Upper lobe of left lung (tissue), 6 donors: ENCODE measurements at regions not wholly inside any gene's neighbourhood (a gene's known extent, or its start where the extent isn't known, plus 50 kb on each side); places are given as distances from the start of the nearest gene placed in this dataset.

ENCODE experiments used
- ATAC-seq, 2 donors: fragments of 200-7000 bp; cut with Tn5 transposase; one replicate each; pipeline ENCODE4 v1.9.1; 2022; ENCODE audit warnings: mild to moderate bottlenecking in 2 of 2, moderate library complexity in 2 of 2; ENCODE audit not compliant: low FRiP score in 2 of 2
- DNase-seq, 2 donors: peaks; one replicate each; pipeline ENCODE4 v3.0.0-alpha.2; 2019 to 2020
- H3K27ac ChIP-seq, 4 donors: fragments of 200-600 bp; sonication (generic); one replicate each; pipeline ENCODE4 v1.5.1; 2016 to 2019
- H3K27me3 ChIP-seq, 4 donors: fragments of 200-600 bp; sonication (generic); one replicate each; pipeline ENCODE4 v1.5.1; 2017 to 2019
- H3K36me3 ChIP-seq, 4 donors: fragments of 200-600 bp; sonication (generic); one replicate each; pipeline ENCODE4 v1.5.1; 2016 to 2019
- H3K4me1 ChIP-seq, 4 donors: fragments of 200-600 bp; sonication (generic); one replicate each; pipeline ENCODE4 v1.5.1; 2018 to 2019
- H3K4me3 ChIP-seq, 4 donors: fragments of 200-600 bp; sonication (generic); one replicate each; pipeline ENCODE4 v1.5.1; 2017 to 2019; ENCODE audit warnings: mild to moderate bottlenecking in 2 of 4, moderate library complexity in 1 of 4
- H3K9me3 ChIP-seq, 4 donors: fragments of 200-600 bp; sonication (generic); one replicate each; pipeline ENCODE4 v1.5.1; 2018 to 2019
- EP300 ChIP-seq, 4 donors: sonication (generic); formaldehyde crosslinking; IDR thresholded peaks; one replicate each; pipeline ENCODE4 v1.5.1; 2017; ENCODE audit warnings: antibody characterized with exemption in 4 of 4, control low read depth in 2 of 4
- POLR2A ChIP-seq, 4 donors: fragments of 450-650 bp; IDR thresholded peaks; one replicate each; pipeline ENCODE4 v1.5.1; 2016 to 2017; ENCODE audit warnings: antibody characterized with exemption in 4 of 4, mild to moderate bottlenecking in 2 of 4
- POLR2AphosphoS5 ChIP-seq, 2 donors: sonication (generic); formaldehyde crosslinking; IDR thresholded peaks; one replicate each; pipeline ENCODE4 v1.5.1; 2017; ENCODE audit warnings: antibody characterized with exemption in 2 of 2
- WGBS, 2 donors: methylation state at CpG; one replicate each; pipeline ENCODE4 v1.1.5; 2017 to 2018; 5-methylcytosine and 5-hydroxymethylcytosine counted together
- TF ChIP-seq, protein P1 (sequence below), 6 experiments: fragments of 450-650 bp in 4 of 6; fragments of 200-600 bp in 2 of 6; sonication (generic) in 2 of 6; IDR thresholded peaks; one replicate each; pipeline ENCODE4 v1.5.1; 2016 to 2019; ENCODE audit warnings: antibody characterized with exemption in 6 of 6
- donor health status: DM: no; HTN: no; CAD: no; lungs with moderate emphysema.
- donor health status: DM: no; HTN: yes; CAD: no; lungs with severe emphysema.

DNA sequence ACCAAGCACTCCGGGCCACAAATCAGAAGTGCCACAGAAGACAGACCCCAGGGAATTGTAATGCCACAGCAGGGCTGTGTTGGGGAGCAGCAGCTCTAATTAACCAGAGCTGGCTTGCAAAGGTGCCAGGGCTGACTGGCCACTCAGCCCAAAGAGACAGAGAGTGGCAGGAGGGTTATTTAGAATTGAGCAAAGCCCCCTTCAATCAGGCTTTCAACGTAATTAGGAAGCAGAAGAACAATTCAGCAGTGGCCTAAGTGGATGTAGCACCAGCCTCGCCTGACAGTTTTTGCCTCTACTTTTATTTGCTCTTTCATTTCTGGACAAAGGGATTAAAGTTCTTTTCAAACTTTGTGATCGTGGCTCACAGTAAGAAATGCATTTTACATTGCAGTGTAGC, 278.3 kb upstream of the IRX3 start:
- Histone ChIP-seq H3K4me1 (no peaks in the 10 kb centered on the region), H3K27me3 (no peaks in the 10 kb centered on the region), H3K9me3 (no peaks in the 10 kb centered on the region), H3K27ac (no peak overlapping the region), H3K36me3 (no peaks in the 10 kb centered on the region), H3K4me3 (no peak overlapping the region)
- no peak for ATAC-seq
- TF ChIP-seq POLR2AphosphoS5 (IDR thresholded peaks at IDR 0.05) (no peak), POLR2A (IDR thresholded peaks at IDR 0.05) (no peak), EP300 (IDR thresholded peaks at IDR 0.05) (no peak)
- TF ChIP-seq, protein P1, sequence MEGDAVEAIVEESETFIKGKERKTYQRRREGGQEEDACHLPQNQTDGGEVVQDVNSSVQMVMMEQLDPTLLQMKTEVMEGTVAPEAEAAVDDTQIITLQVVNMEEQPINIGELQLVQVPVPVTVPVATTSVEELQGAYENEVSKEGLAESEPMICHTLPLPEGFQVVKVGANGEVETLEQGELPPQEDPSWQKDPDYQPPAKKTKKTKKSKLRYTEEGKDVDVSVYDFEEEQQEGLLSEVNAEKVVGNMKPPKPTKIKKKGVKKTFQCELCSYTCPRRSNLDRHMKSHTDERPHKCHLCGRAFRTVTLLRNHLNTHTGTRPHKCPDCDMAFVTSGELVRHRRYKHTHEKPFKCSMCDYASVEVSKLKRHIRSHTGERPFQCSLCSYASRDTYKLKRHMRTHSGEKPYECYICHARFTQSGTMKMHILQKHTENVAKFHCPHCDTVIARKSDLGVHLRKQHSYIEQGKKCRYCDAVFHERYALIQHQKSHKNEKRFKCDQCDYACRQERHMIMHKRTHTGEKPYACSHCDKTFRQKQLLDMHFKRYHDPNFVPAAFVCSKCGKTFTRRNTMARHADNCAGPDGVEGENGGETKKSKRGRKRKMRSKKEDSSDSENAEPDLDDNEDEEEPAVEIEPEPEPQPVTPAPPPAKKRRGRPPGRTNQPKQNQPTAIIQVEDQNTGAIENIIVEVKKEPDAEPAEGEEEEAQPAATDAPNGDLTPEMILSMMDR (IDR thresholded peaks at IDR 0.05), result no peak
- no peak for DNase-seq
- 71 to 75% methylated on average over 4 of the region's 4 CpGs for WGBS, 2 donors

DNA sequence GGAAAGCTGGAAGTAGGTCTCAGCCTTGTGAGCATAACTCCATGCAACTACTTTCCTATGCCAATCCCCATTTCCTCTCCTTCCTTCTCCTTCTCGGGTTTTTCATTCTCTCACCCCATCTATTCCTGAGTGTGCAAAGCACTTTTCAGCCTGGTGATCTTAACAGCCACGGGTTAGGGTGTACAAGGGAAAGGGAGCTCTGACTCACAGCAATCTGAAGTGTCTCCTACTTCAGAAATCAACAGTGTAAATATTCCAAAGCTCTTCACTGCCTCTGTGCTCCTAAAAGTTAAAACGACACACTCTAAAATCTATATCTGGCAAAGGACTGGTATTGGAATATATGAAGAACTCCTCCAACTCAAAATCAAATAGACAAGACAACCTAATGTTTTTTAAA, 268.0 kb upstream of the IRX3 start:
- DNase-seq (peak in 1 of 2 donors; percentile 36), ATAC-seq (peak in 1 of 2 donors; percentile 51)
- WGBS, 2 donors, result 41 to 57% methylated on average over 3 of the region's 3 CpGs

DNA sequence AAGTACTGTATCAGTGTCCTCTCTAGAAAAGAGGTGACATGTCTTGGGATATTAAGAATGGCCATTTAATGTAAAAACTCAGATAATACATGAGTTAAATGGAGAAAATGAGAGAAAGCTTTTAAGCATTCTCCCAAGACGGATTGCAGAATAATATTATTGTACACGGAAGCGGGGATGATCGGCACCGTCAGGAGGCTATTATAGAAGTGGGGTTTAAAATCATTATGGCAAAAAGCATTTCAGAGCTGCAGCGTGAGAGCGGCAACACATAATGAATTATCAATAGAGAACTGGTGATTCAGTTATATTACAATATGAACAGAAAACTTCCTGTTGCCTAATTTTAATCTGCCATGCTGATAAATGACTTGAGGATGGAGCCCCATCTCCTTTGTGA, 261.7 kb upstream of the IRX3 start:
- H3K36me3 ChIP-seq, result no peaks in the 10 kb centered on the region
- H3K27ac ChIP-seq, result no peak overlapping the region
- no peak for TF ChIP-seq POLR2A (IDR thresholded peaks at IDR 0.05)
- TF ChIP-seq, protein P1 (IDR thresholded peaks at IDR 0.05), result no peak
- ATAC-seq, result no peak
- H3K27me3 ChIP-seq, result no peaks in the 10 kb centered on the region
- WGBS, 2 donors, result 83 to 92% methylated on average over 7 of the region's 7 CpGs
- no peaks in the 10 kb centered on the region for H3K4me1 ChIP-seq
- DNase-seq, result no peak
- H3K4me3 ChIP-seq, result no peak overlapping the region
- no peaks in the 10 kb centered on the region for H3K9me3 ChIP-seq

More for the DNA sequence above, 268.0 kb upstream of the IRX3 start:
- no peaks in the 10 kb centered on the region for H3K4me1 ChIP-seq
- TF ChIP-seq, protein P1 (IDR thresholded peaks at IDR 0.05), result no peak
- TF ChIP-seq POLR2AphosphoS5 (IDR thresholded peaks at IDR 0.05) (no peak), POLR2A (IDR thresholded peaks at IDR 0.05) (no peak), EP300 (IDR thresholded peaks at IDR 0.05) (no peak)
- no peaks in the 10 kb centered on the region for H3K36me3 ChIP-seq
- no peak overlapping the region for H3K4me3 ChIP-seq
- peaks cover 0 to 4% (median 0%) of the 10 kb centered on the region in 4 donors for H3K9me3 ChIP-seq
- no peaks in the 10 kb centered on the region for H3K27me3 ChIP-seq
- H3K27ac ChIP-seq, result no peak overlapping the region

DNA sequence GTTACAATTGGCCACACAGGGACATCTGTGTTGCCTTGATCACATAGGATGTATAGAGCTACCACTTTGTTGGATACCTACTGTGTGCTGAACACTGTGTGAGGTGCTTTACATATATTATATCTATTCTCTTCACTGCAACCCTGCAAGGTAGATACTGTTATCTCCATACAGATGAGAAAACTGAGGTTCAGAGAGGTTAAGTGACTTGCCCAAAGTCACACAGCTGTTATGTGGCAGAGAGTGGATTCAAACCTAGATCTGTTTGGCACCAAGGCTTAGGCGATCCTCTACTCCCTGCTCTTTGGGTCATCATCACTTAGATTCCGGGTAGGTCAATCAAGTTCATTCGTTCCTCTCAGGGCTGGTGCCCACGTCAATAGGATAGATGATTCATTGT, 260.5 kb upstream of the IRX3 start:
- Histone ChIP-seq H3K27ac (no peak overlapping the region), H3K4me3 (no peak overlapping the region), H3K27me3 (no peaks in the 10 kb centered on the region), H3K4me1 (no peaks in the 10 kb centered on the region), H3K36me3 (no peaks in the 10 kb centered on the region), H3K9me3 (no peaks in the 10 kb centered on the region)
- ATAC-seq, result no peak
- no peak for DNase-seq
- TF ChIP-seq, protein P1 (IDR thresholded peaks at IDR 0.05), result no peak
- TF ChIP-seq EP300 (IDR thresholded peaks at IDR 0.05) (no peak), POLR2A (IDR thresholded peaks at IDR 0.05) (no peak), POLR2AphosphoS5 (IDR thresholded peaks at IDR 0.05) (no peak)
- WGBS, 2 donors, result 88% methylated on average over 4 of the region's 4 CpGs

DNA sequence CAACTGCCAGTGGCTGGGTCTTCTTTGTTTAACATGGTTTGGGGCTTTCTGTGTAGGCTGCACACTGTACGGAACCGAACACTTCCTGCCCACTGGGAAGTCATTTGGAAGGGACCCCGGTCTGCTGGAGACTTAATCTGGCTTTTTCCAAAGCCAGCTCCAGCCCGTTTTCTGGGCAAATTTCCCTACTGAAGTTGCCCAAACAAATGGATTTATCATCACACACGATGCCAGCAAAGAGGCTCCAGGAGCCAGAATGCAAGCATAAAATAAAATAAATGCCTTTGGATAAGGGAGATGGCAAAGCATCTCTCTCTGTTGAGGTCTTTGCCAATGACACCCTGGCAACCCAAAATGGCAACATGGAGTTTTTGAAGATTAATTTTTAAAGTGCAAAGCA, 259.9 kb upstream of the IRX3 start:
- no peak for DNase-seq
- no peak for ATAC-seq
- Histone ChIP-seq H3K27me3 (no peaks in the 10 kb centered on the region), H3K36me3 (no peaks in the 10 kb centered on the region), H3K4me3 (no peak overlapping the region), H3K9me3 (no peaks in the 10 kb centered on the region), H3K27ac (no peak overlapping the region), H3K4me1 (no peaks in the 10 kb centered on the region)
- TF ChIP-seq EP300 (IDR thresholded peaks at IDR 0.05), result no peak
- WGBS, 2 donors, result 41 to 53% methylated on average over 5 of the region's 5 CpGs
